ENCODE measurements at regions not wholly inside any gene's neighbourhood (a gene's known extent, or its start where the extent isn't known, plus 50 kb on each side); places are given as distances from the start of the nearest gene placed in this dataset.

GRCh38 chr3:16834214-16834613, 50.5 kb upstream of the PLCL2 start:
- TF ChIP-seq CTCF (IDR thresholded peaks at IDR 0.05 in 4 of 5, conservative IDR thresholded peaks at IDR 0.05 in 1 of 5) (no peak), POLR2A (IDR thresholded peaks at IDR 0.05) (no peak)
